Esophagus muscularis mucosa (tissue), 4 donors: ENCODE measurements at regions not wholly inside any gene's neighbourhood (a gene's known extent, or its start where the extent isn't known, plus 50 kb on each side); places are given as distances from the start of the nearest gene placed in this dataset.

ENCODE experiments used
- DNase-seq: peaks from one replicate; pipeline ENCODE4 v3.0.0-alpha.2; 2017; ENCODE audit errors: extremely low spot score
- H3K27ac ChIP-seq, 4 donors: fragments of 200-600 bp; sonication (generic); replicated peaks in 1 of 4; 1 replicate in 3 of 4; 2 replicates in 1 of 4; pipeline ENCODE4 v1.5.1; 2016 to 2019; ENCODE audit warnings: mild to moderate bottlenecking in 1 of 4
- H3K27me3 ChIP-seq, 4 donors: fragments of 200-600 bp; sonication (generic); one replicate each; pipeline versions ENCODE4 v1.5.1 to v1.6.0; 2016 to 2019
- H3K36me3 ChIP-seq, 4 donors: fragments of 200-600 bp; sonication (generic); one replicate each; pipeline ENCODE4 v1.5.1; 2016 to 2019
- H3K4me1 ChIP-seq, 4 donors: fragments of 200-600 bp; sonication (generic); one replicate each; pipeline ENCODE4 v1.5.1; 2016 to 2019
- H3K4me3 ChIP-seq, 4 donors: fragments of 200-600 bp; sonication (generic); 1 replicate in 2 of 4; 2 replicates in 2 of 4; pipeline ENCODE4 v1.5.1; 2016 to 2019; ENCODE audit warnings: mild to moderate bottlenecking in 4 of 4, moderate library complexity in 1 of 4
- H3K9me3 ChIP-seq, 4 donors: fragments of 200-600 bp; sonication (generic); 1 replicate in 3 of 4; 2 replicates in 1 of 4; pipeline ENCODE4 v1.5.1; 2016 to 2019
- CTCF ChIP-seq, 3 experiments: fragments of 200-600 bp in 2 of 3; fragments of 450-650 bp in 1 of 3; sonication (generic) in 2 of 3; IDR thresholded peaks; one replicate each; pipeline ENCODE4 v1.5.1; 2017 to 2019; ENCODE audit warnings: antibody characterized with exemption in 3 of 3, mild to moderate bottlenecking in 2 of 3, moderate library complexity in 1 of 3
- EP300 ChIP-seq: sonication (generic); formaldehyde crosslinking; IDR thresholded peaks from one replicate; pipeline ENCODE4 v1.6.1; 2017; ENCODE audit warnings: antibody characterized with exemption
- POLR2A ChIP-seq: fragments of 450-650 bp; IDR thresholded peaks from one replicate; pipeline ENCODE4 v1.6.1; 2017; ENCODE audit warnings: antibody characterized with exemption, moderate library complexity, mild to moderate bottlenecking, low read depth
- POLR2AphosphoS5 ChIP-seq, 2 donors: sonication (generic); formaldehyde crosslinking; IDR thresholded peaks; one replicate each; pipeline ENCODE4 v1.6.1; 2017; ENCODE audit warnings: antibody characterized with exemption in 2 of 2
- WGBS: methylation state at CpG from one replicate; pipeline ENCODE4 v1.1.5; 2018; 5-methylcytosine and 5-hydroxymethylcytosine counted together
- intact Hi-C: fragments of 100-400 bp; cut with DNase I; formaldehyde crosslinking; loops from one replicate; pipeline ENCODE4 v1.15.1; 2023
- small RNA-seq, 3 donors: library from RNA; depleted of rRNA; stranded (forward); fragments of <200 nt; gene quantifications; one replicate each; pipeline ENCODE3, GENCODE V24; 2016

GRCh38 chr10:29687421-29688164 is 52.8 kb upstream of the SVIL start:
- Histone ChIP-seq H3K9me3 (no peaks in the 10 kb centered on the region), H3K27me3 (no peaks in the 10 kb centered on the region), H3K4me1 (peaks cover 25 to 77% (median 70%) of the 10 kb centered on the region in 4 donors), H3K27ac (peak overlapping the region; percentile 1 to 89 (median 62)), H3K36me3 (peaks cover 15 to 42% (median 33%) of the 10 kb centered on the region in 4 donors), H3K4me3 (no peak overlapping the region)
- TF ChIP-seq POLR2A (no peak), POLR2AphosphoS5 (IDR thresholded peaks at IDR 0.05) (no peak), EP300 (no peak), CTCF (IDR thresholded peaks at IDR 0.05) (no peak)
- WGBS = 75% methylated on average over 10 of the region's 10 CpGs
- no peak for DNase-seq
- intact Hi-C loops = no loop called here

GRCh38 chr10:29685506-29685905 is 50.7 kb upstream of the SVIL start:
- TF ChIP-seq POLR2AphosphoS5 (IDR thresholded peaks at IDR 0.05) (no peak), EP300 (no peak), CTCF (IDR thresholded peaks at IDR 0.05) (no peak), POLR2A (no peak)
- no peaks in the 10 kb centered on the region for H3K27me3 ChIP-seq
- no peaks in the 10 kb centered on the region for H3K9me3 ChIP-seq
- no peak for DNase-seq
- H3K4me3 ChIP-seq = no peak overlapping the region
- H3K4me1 ChIP-seq = peaks cover 12 to 73% (median 69%) of the 10 kb centered on the region in 4 donors
- H3K27ac ChIP-seq = peak overlapping the region in 1 of 4 donors; percentile 1
- intact Hi-C loops = no loop called here
- 74% methylated on average over 4 of the region's 4 CpGs for WGBS
- H3K36me3 ChIP-seq = peaks cover 15 to 61% (median 42%) of the 10 kb centered on the region in 4 donors

Small RNA genes lying in the stretch of these regions (small RNA-seq; reads per million reads assigned to genes)
- gene CKS1BP2 (0 reads per million in 3 donors), gene RNU6-908P (0 reads per million in 3 donors)
